ENCODE measurements at regions not wholly inside any gene's neighbourhood (a gene's known extent, or its start where the extent isn't known, plus 50 kb on each side); places are given as distances from the start of the nearest gene placed in this dataset.

DNA sequence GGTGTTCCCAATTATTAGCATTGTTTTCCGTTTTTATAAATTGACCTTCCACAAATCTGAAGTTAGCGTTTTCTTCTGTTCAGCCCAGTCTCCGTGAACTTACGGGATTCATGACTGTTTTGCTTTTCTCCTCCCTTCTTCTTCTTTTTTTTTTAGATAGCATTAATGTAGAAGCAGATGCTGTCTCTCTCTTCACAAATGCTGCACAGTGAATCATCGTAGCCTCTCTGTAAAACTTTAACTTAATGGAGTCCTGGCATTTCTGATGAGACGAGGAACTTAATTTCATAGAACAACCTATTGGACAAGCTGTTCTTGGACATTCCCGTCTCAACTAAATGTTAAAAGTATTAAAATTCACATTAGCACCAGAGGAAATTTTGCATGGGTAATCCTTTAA, 138.0 kb upstream of the EEF1E1 start:
- TF ChIP-seq, protein P1, sequence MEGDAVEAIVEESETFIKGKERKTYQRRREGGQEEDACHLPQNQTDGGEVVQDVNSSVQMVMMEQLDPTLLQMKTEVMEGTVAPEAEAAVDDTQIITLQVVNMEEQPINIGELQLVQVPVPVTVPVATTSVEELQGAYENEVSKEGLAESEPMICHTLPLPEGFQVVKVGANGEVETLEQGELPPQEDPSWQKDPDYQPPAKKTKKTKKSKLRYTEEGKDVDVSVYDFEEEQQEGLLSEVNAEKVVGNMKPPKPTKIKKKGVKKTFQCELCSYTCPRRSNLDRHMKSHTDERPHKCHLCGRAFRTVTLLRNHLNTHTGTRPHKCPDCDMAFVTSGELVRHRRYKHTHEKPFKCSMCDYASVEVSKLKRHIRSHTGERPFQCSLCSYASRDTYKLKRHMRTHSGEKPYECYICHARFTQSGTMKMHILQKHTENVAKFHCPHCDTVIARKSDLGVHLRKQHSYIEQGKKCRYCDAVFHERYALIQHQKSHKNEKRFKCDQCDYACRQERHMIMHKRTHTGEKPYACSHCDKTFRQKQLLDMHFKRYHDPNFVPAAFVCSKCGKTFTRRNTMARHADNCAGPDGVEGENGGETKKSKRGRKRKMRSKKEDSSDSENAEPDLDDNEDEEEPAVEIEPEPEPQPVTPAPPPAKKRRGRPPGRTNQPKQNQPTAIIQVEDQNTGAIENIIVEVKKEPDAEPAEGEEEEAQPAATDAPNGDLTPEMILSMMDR (IDR thresholded peaks at IDR 0.05) = no peak
- TF ChIP-seq POLR2A (IDR thresholded peaks at IDR 0.05) = no peak
